Endothelial cell of umbilical vein (primary cell): ENCODE measurements at regions not wholly inside any gene's neighbourhood (a gene's known extent, or its start where the extent isn't known, plus 50 kb on each side); places are given as distances from the start of the nearest gene placed in this dataset.
"Not testable (repeated sequence)": the region's sequence is repeated elsewhere in the genome, so short reads cannot be mapped to it uniquely, and the experiment has no call there.

ENCODE experiments used
- BruUV-seq: library from RNA; stranded (reverse); fragments of 400-500 nt; replicated peaks from 2 replicates; lab custom pipeline; 2021; lab: Mats Ljungman, UMichigan
- CTCF ChIA-PET: fragments of 300-600, 350-600 bp; sonication (Branson Sonifier 250); formaldehyde crosslinking; loops from one replicate; lab custom pipeline; 2021; ENCODE audit warnings: antibody characterized with exemption, inconsistent platforms; lab: Charles Lee
- POLR2A ChIA-PET: fragments of 300-600, 350-600 bp; sonication (Branson Sonifier 250); formaldehyde crosslinking; loops from one replicate; lab custom pipeline; 2021; ENCODE audit warnings: antibody characterized with exemption, inconsistent platforms; lab: Charles Lee
- DNase-seq: peaks from one replicate; pipeline ENCODE4 v3.0.0-alpha.2; 2011; ENCODE audit warnings: low read depth, low spot score
- FAIRE-seq: peaks from 2 replicates; lab custom pipeline; 2011; peaks lifted over from hg19 to GRCh38; lab: Jason Lieb, UNC
- H2AFZ ChIP-seq: 2 replicates; pipeline ENCODE4 v1.6.0; 2012; ENCODE audit warnings: low read depth, low read length, control low read depth, inconsistent platforms
- H3K27ac ChIP-seq: 2 replicates; pipeline ENCODE4 v1.5.1; 2011; ENCODE audit warnings: low read depth, mild to moderate bottlenecking, control low read depth, low read length, moderate library complexity; ENCODE audit not compliant: insufficient read depth
- H3K27me3 ChIP-seq, 2 experiments: 2 replicates each; pipeline versions ENCODE4 v1.6.0 to v1.6.1; 2011; ENCODE audit warnings: low read length in 2 of 2, mixed read lengths in 1 of 2; ENCODE audit not compliant: control insufficient read depth in 2 of 2, insufficient read depth in 2 of 2
- H3K36me3 ChIP-seq, 2 experiments: 2 replicates in 1 of 2; 3 replicates in 1 of 2; pipeline ENCODE4 v1.5.1; 2011; ENCODE audit warnings: low read length in 2 of 2, mild to moderate bottlenecking in 1 of 2, moderate library complexity in 1 of 2; ENCODE audit not compliant: control insufficient read depth in 2 of 2, insufficient read depth in 2 of 2; ENCODE audit errors: extremely low read depth in 1 of 2
- H3K4me1 ChIP-seq: 3 replicates; pipeline ENCODE4 v1.5.1; 2011; ENCODE audit warnings: mild to moderate bottlenecking, low read length; ENCODE audit not compliant: control insufficient read depth, insufficient read depth; ENCODE audit errors: extremely low read depth
- H3K4me2 ChIP-seq: 2 replicates; pipeline ENCODE4 v1.6.1; 2011; ENCODE audit warnings: low read length, control low read depth, mixed read lengths; ENCODE audit not compliant: insufficient read depth
- H3K4me3 ChIP-seq, 3 experiments: fragments of 200-600 bp in 1 of 3; sonication (generic), shearing (Covaris generic) in 1 of 3; replicated peaks in 1 of 3; 2 replicates each; pipeline ENCODE4 v1.5.1; 2011 to 2016; ENCODE audit warnings: control low read depth in 3 of 3, low read length in 3 of 3, mild to moderate bottlenecking in 2 of 3, inconsistent platforms in 1 of 3, low read depth in 1 of 3, moderate library complexity in 1 of 3; ENCODE audit not compliant: insufficient read depth in 1 of 3
- H3K79me2 ChIP-seq: 2 replicates; pipeline ENCODE4 v1.6.0; 2012; ENCODE audit warnings: low read length, inconsistent platforms; ENCODE audit not compliant: control insufficient read depth, insufficient read depth
- H3K9ac ChIP-seq: replicated peaks from 2 replicates; pipeline ENCODE3; 2011; ENCODE audit warnings: low read length, control low read depth; ENCODE audit not compliant: insufficient read depth; ENCODE audit errors: extremely low read depth
- H3K9me1 ChIP-seq: replicated peaks from 3 replicates; pipeline ENCODE4 v1.6.0; 2011; ENCODE audit warnings: mild to moderate bottlenecking, low read length; ENCODE audit not compliant: control insufficient read depth, insufficient read depth; ENCODE audit errors: extremely low read depth
- H3K9me3 ChIP-seq: replicated peaks from 2 replicates; pipeline ENCODE4 v1.5.1; 2012; ENCODE audit warnings: low read length, inconsistent platforms; ENCODE audit not compliant: control insufficient read depth, insufficient read depth
- H4K20me1 ChIP-seq: replicated peaks from 2 replicates; pipeline ENCODE3; 2011; ENCODE audit warnings: mild to moderate bottlenecking, low read length; ENCODE audit not compliant: control insufficient read depth, insufficient read depth; ENCODE audit errors: extremely low read depth
- EZH2 ChIP-seq: IDR thresholded peaks from 2 replicates; pipeline ENCODE4 v1.6.1; 2012; ENCODE audit warnings: borderline replicate concordance, low read depth, mild to moderate bottlenecking, moderate library complexity, low read length, inconsistent platforms; ENCODE audit not compliant: severe bottlenecking
- FOS ChIP-seq: IDR thresholded peaks from 2 replicates; pipeline ENCODE4 v1.6.1; 2011; ENCODE audit warnings: mild to moderate bottlenecking, low read length, moderate library complexity, borderline replicate concordance; ENCODE audit not compliant: insufficient read depth
- GATA2 ChIP-seq: IDR thresholded peaks from 2 replicates; pipeline ENCODE4 v1.7.0; 2011; ENCODE audit warnings: low read depth, mild to moderate bottlenecking, moderate library complexity, mixed read lengths, low read length; ENCODE audit not compliant: insufficient read length, insufficient read depth
- JUN ChIP-seq: IDR thresholded peaks from 2 replicates; pipeline ENCODE4 v1.6.1; 2011; ENCODE audit warnings: borderline replicate concordance, low read depth; ENCODE audit not compliant: insufficient read length, insufficient read depth
- MYC ChIP-seq: IDR thresholded peaks from one replicate; pipeline ENCODE4 v1.6.1; 2011; ENCODE audit warnings: mild to moderate bottlenecking, low read depth, low read length
- POLR2A ChIP-seq: IDR thresholded peaks from 2 replicates; pipeline ENCODE4 v1.6.1; 2012; ENCODE audit warnings: low read depth, mild to moderate bottlenecking, control low read depth, low read length
- POLR2AphosphoS5 ChIP-seq: IDR thresholded peaks from 2 replicates; pipeline ENCODE4 v1.6.1; 2012; ENCODE audit warnings: low read depth, mild to moderate bottlenecking, control low read depth, low read length, moderate library complexity; ENCODE audit not compliant: insufficient read depth
- dilution Hi-C: fragments of 300-500 bp; cut with MboI; formaldehyde crosslinking; loops from one replicate; pipeline ENCODE4 v1.15.0; 2019; ENCODE audit warnings: low sequenced_read_pairs; ENCODE audit not compliant: extremely low pct_ligation_motif_present
- intact Hi-C: fragments of 100-400 bp; cut with micrococcal nuclease; formaldehyde crosslinking; loops from one replicate; pipeline ENCODE4 v1.10.0; 2022
- TF ChIP-seq, protein P1 (sequence below), 2 donors: IDR thresholded peaks; 1 replicate in 1 of 2; 2 replicates in 1 of 2; pipeline ENCODE4 v1.5.1; 2011; ENCODE audit warnings: low read length in 2 of 2, mild to moderate bottlenecking in 2 of 2, moderate library complexity in 2 of 2, control low read depth in 1 of 2, inconsistent platforms in 1 of 2, low read depth in 1 of 2; ENCODE audit not compliant: insufficient read depth in 1 of 2; ENCODE audit errors: extremely low read depth in 1 of 2
- TF ChIP-seq, protein P2 (sequence below): IDR thresholded peaks from 2 replicates; pipeline ENCODE4 v1.6.1; 2011; ENCODE audit not compliant: insufficient read depth, insufficient read length

DNA sequence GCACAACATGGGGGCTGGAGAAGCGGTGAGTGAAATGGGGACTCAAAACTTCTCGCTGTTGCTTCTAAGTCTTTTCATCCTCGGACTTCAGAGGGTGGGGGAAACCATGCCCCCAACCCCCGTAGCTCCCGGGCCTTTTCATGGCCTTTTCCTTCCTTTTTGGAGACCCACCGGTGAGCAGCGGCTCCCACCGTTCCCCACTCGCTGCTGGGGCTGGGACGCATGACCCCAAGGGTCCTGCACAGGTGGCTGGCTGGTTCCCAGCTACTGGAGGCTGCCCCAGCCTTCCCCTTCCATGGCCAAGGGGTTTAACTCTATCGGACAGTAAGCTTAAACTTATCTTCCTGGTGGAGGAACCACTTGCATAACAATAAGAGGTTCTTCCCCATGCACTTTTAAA is 194.3 kb upstream of the FERD3L start:
- dilution Hi-C loops (no loop called here), intact Hi-C loops (no loop called here)
- CTCF ChIA-PET, result interaction anchor here (1.2 kb wide), 1 partner anchor 13 kb away, joined by 3 read pairs; no protein-coding TSS in a partner anchor
- H3K4me2 ChIP-seq, result no peak overlapping the region
- H3K36me3 ChIP-seq, result no peaks in the 10 kb centered on the region
- no TSS peak for BruUV-seq
- H3K4me3 ChIP-seq, result no peak overlapping the region
- H3K9me1 ChIP-seq, result no peaks in the 10 kb centered on the region
- DNase-seq (no peak), FAIRE-seq (no peak)
- no peak overlapping the region for H3K27ac ChIP-seq
- H4K20me1 ChIP-seq, result no peaks in the 10 kb centered on the region
- TF ChIP-seq MYC, result no peak
- no peak for TF ChIP-seq POLR2AphosphoS5
- TF ChIP-seq EZH2, result no peak
- no peak for TF ChIP-seq JUN
- TF ChIP-seq, protein P1, sequence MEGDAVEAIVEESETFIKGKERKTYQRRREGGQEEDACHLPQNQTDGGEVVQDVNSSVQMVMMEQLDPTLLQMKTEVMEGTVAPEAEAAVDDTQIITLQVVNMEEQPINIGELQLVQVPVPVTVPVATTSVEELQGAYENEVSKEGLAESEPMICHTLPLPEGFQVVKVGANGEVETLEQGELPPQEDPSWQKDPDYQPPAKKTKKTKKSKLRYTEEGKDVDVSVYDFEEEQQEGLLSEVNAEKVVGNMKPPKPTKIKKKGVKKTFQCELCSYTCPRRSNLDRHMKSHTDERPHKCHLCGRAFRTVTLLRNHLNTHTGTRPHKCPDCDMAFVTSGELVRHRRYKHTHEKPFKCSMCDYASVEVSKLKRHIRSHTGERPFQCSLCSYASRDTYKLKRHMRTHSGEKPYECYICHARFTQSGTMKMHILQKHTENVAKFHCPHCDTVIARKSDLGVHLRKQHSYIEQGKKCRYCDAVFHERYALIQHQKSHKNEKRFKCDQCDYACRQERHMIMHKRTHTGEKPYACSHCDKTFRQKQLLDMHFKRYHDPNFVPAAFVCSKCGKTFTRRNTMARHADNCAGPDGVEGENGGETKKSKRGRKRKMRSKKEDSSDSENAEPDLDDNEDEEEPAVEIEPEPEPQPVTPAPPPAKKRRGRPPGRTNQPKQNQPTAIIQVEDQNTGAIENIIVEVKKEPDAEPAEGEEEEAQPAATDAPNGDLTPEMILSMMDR (IDR thresholded peaks at IDR 0.05; ENCODE audit: extremely low read depth in 1 of 2, insufficient read depth in 1 of 2, low read depth in 1 of 2, low read length in 2 of 2), result no peak
- TF ChIP-seq FOS, result no peak
- TF ChIP-seq POLR2A, result no peak
- TF ChIP-seq, protein P2, sequence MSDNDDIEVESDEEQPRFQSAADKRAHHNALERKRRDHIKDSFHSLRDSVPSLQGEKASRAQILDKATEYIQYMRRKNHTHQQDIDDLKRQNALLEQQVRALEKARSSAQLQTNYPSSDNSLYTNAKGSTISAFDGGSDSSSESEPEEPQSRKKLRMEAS, result no peak
- TF ChIP-seq GATA2, result no peak
- no peak overlapping the region for H3K9ac ChIP-seq
- no peaks in the 10 kb centered on the region for H3K9me3 ChIP-seq
- POLR2A ChIA-PET, result no interaction called here
- no peaks in the 10 kb centered on the region for H3K27me3 ChIP-seq
- H2AFZ ChIP-seq, result no peak overlapping the region
- H3K79me2 ChIP-seq, result no peaks in the 10 kb centered on the region
- no peaks in the 10 kb centered on the region for H3K4me1 ChIP-seq

DNA sequence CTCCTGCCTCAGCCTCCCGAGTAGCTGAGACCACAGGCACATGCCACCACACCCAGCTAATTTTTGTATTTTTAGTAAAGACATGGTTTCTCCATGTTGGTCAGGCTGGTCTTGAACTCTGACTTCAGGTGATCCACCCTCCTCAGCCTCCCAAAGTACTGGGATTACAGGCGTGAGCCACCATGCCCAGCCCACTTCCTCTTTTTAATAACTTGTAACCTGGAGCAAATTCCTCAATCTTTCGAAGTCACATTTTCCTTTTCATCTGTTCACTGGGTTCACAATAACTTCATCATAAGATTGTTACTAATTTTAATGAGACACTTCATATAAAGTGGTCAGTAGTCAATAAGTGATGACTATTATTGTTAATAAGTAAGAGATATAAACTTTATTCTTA is 193.3 kb upstream of the FERD3L start:
- H4K20me1 ChIP-seq, dilution Hi-C loops, DNase-seq, H3K4me1 ChIP-seq, H3K27me3 ChIP-seq, H3K79me2 ChIP-seq, CTCF ChIA-PET, FAIRE-seq, POLR2A ChIA-PET, H3K27ac ChIP-seq, H2AFZ ChIP-seq, H3K4me3 ChIP-seq, H3K9me1 ChIP-seq, H3K4me2 ChIP-seq, H3K9me3 ChIP-seq, intact Hi-C loops, H3K9ac ChIP-seq, BruUV-seq, H3K36me3 ChIP-seq: not testable (repeated sequence)
